Ishikawa (cell line): ENCODE measurements at regions not wholly inside any gene's neighbourhood (a gene's known extent, or its start where the extent isn't known, plus 50 kb on each side); places are given as distances from the start of the nearest gene placed in this dataset.

ENCODE experiments used
- EP300 ChIP-seq: IDR thresholded peaks from 2 replicates; pipeline ENCODE4 v1.6.1; 2012; ENCODE audit warnings: borderline replicate concordance
- FOXM1 ChIP-seq: IDR thresholded peaks from 2 replicates; pipeline ENCODE4 v1.6.1; 2012; ENCODE audit warnings: low read depth, borderline replicate concordance
- MAX ChIP-seq: IDR thresholded peaks from 2 replicates; pipeline ENCODE4 v1.6.1; 2012
- RAD21 ChIP-seq: IDR thresholded peaks from 2 replicates; pipeline ENCODE4 v1.6.1; 2012; ENCODE audit warnings: low read depth
- REST ChIP-seq: IDR thresholded peaks from 2 replicates; pipeline ENCODE4 v1.6.1; 2012; ENCODE audit warnings: low read depth, mild to moderate bottlenecking
- YY1 ChIP-seq: IDR thresholded peaks from 2 replicates; pipeline ENCODE4 v1.6.1; 2012; ENCODE audit warnings: low read depth

- TF ChIP-seq EP300 (no peak), FOXM1 (no peak), RAD21 (no peak), REST (no peak), MAX (no peak), YY1 (no peak)
Measured at GRCh38 chr14:80388980-80389711, 177.8 kb upstream of the DIO2 start.
